ENCODE measurements at regions not wholly inside any gene's neighbourhood (a gene's known extent, or its start where the extent isn't known, plus 50 kb on each side); places are given as distances from the start of the nearest gene placed in this dataset.

DNA sequence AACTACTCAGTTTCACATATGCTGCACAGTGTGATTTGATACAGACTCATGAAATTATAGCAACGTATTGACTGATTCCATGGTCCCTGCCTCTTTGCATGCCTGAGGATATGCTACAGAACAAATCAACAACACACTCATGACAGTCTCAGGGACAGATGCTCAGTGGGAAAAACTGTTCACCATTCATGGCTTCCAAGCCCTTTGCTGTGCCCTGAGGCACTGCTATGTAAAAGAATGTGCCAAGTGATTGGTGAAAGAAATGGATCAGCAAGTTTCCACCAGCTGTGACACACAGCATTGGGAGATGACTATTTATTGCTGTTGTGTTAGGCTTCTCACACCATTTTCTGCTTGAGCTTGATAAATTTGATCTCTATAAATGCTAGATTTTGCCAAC, 825.6 kb upstream of the INTU start:
- FAIRE-seq (no peak), ATAC-seq (no peak), DNase-seq (ENCODE audit: low read depth, low spot score) (no peak)
- RAD21 ChIA-PET (ENCODE audit: unreplicated experiment), result no interaction called here
- 0% methylated on average over 1 of the region's 1 CpG for WGBS (ENCODE audit: insufficient coverage, insufficient replicate concordance, low lambda C conversion rate, missing lambda C conversion rate)
- no peak for TF ChIP-seq TBL1XR1 (IDR thresholded peaks at IDR 0.05; ENCODE audit: low read depth, low read length)
- TF ChIP-seq NFIC (IDR thresholded peaks at IDR 0.05; ENCODE audit: low read depth, low read length), result no peak
- no peak for TF ChIP-seq EGR1 (IDR thresholded peaks at IDR 0.05; ENCODE audit: borderline replicate concordance in 1 of 2, low read depth in 2 of 2, low read length in 2 of 2)
- no peak for TF ChIP-seq NRF1 (conservative IDR thresholded peaks at IDR 0.05; ENCODE audit: low read depth, low read length)
- no peak for TF ChIP-seq RB1 (IDR thresholded peaks at IDR 0.05; ENCODE audit: borderline replicate concordance)
- TF ChIP-seq SREBF1 (IDR thresholded peaks at IDR 0.05; ENCODE audit: low read length), result no peak
- H3K9me3 ChIP-seq (replicated peaks; ENCODE audit: control insufficient read depth, insufficient read depth, low read length), result no peaks in the 10 kb centered on the region
- no peaks in the 10 kb centered on the region for H3K4me1 ChIP-seq (ENCODE audit: control insufficient read depth, insufficient read depth, low read length)
- H3K4me3 ChIP-seq, result no peak overlapping the region
- no peak overlapping the region for H3K27ac ChIP-seq (ENCODE audit: control insufficient read depth, insufficient read depth)
- no peaks in the 10 kb centered on the region for H3K27me3 ChIP-seq (replicated peaks in 1 of 2; ENCODE audit: control insufficient read depth in 2 of 2, insufficient read depth in 2 of 2, low read length in 1 of 2)
- H4K20me1 ChIP-seq (ENCODE audit: control insufficient read depth, insufficient read depth), result no peaks in the 10 kb centered on the region
- in situ Hi-C loops (cut with MboI), result no loop called here
- SMC1A ChIA-PET (ENCODE audit: uncharacterized antibody, unreplicated experiment), result no interaction called here
- H3K9ac ChIP-seq (ENCODE audit: control insufficient read depth, insufficient read depth, low read length), result no peak overlapping the region
- intact Hi-C loops (cut with micrococcal nuclease; ENCODE audit: unreplicated experiment), result no loop called here
- CTCF ChIA-PET, result interaction anchor here (0.7 kb wide), 1 partner anchor 594 kb away, joined by 3 read pairs; no protein-coding TSS in a partner anchor
- POLR2A ChIA-PET, result no interaction called here
- no TSS peak for BruUV-seq (replicated peaks)
- no peaks in the 10 kb centered on the region for H3K79me2 ChIP-seq (ENCODE audit: control insufficient read depth, insufficient read depth, low read length)
- H3K36me3 ChIP-seq (ENCODE audit: control insufficient read depth in 2 of 2, insufficient read depth in 2 of 2, low read length in 1 of 2), result no peaks in the 10 kb centered on the region
- H3K4me2 ChIP-seq (ENCODE audit: control insufficient read depth, insufficient read depth), result no peak overlapping the region
- H2AFZ ChIP-seq (ENCODE audit: control insufficient read depth, low read depth, low read length), result no peak overlapping the region

DNA sequence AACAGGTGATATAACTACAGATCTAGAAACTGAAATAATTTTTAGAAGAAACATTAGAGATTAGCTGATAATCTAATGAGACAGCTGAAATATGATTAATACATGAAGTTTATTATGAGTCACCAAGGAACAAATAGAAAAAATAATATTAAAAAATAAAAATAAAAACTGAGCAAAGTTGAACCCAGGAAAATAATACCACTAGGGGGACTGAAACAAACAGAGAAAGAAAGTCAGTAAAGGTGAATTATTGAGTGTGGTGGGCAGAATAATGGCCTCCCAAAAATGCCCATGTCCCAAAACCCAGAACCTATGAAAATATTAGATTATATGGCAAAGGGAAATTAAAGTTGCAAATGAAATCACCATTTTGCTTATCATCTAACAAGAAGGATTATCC, 820.7 kb upstream of the INTU start:
- no peak overlapping the region for H3K4me3 ChIP-seq
- H3K27ac ChIP-seq (ENCODE audit: control insufficient read depth, insufficient read depth), result no peak overlapping the region
- H3K4me2 ChIP-seq (ENCODE audit: control insufficient read depth, insufficient read depth), result no peak overlapping the region
- no TSS peak for BruUV-seq (replicated peaks)
- H2AFZ ChIP-seq (ENCODE audit: control insufficient read depth, low read depth, low read length), result no peak overlapping the region
- H3K27me3 ChIP-seq (replicated peaks in 1 of 2; ENCODE audit: control insufficient read depth in 2 of 2, insufficient read depth in 2 of 2, low read length in 1 of 2), result no peaks in the 10 kb centered on the region
- FAIRE-seq, result no peak
- no peak for ATAC-seq
- no peak for TF ChIP-seq MEF2B (IDR thresholded peaks at IDR 0.05; ENCODE audit: partially characterized antibody, poor library complexity, severe bottlenecking)
- no peak for TF ChIP-seq RAD21 (IDR thresholded peaks at IDR 0.05; ENCODE audit: insufficient read depth, low read depth, low read length)
- TF ChIP-seq HDAC2 (IDR thresholded peaks at IDR 0.05), result no peak
- TF ChIP-seq BCL3 (IDR thresholded peaks at IDR 0.05; ENCODE audit: borderline replicate concordance, insufficient read depth, low read depth, low read length, poor library complexity, severe bottlenecking), result no peak
- no peak for TF ChIP-seq GABPA (IDR thresholded peaks at IDR 0.05; ENCODE audit: low read depth)
- no peak for TF ChIP-seq RBBP5 (conservative IDR thresholded peaks at IDR 0.05)
- DNase-seq (ENCODE audit: low read depth, low spot score), result no peak
- H3K9ac ChIP-seq (ENCODE audit: control insufficient read depth, insufficient read depth, low read length), result no peak overlapping the region
- ChIA-PET CTCF (no interaction called here), RAD21 (ENCODE audit: unreplicated experiment) (no interaction called here), SMC1A (ENCODE audit: uncharacterized antibody, unreplicated experiment) (interaction anchor here (0.7 kb wide), 1 partner anchor 565 kb away, joined by 3 read pairs; no protein-coding TSS in a partner anchor), POLR2A (no interaction called here)
- H3K79me2 ChIP-seq (ENCODE audit: control insufficient read depth, insufficient read depth, low read length), result no peaks in the 10 kb centered on the region
- no peaks in the 10 kb centered on the region for H3K9me3 ChIP-seq (replicated peaks; ENCODE audit: control insufficient read depth, insufficient read depth, low read length)
- no peaks in the 10 kb centered on the region for H4K20me1 ChIP-seq (ENCODE audit: control insufficient read depth, insufficient read depth)
- intact Hi-C loops (cut with micrococcal nuclease; ENCODE audit: unreplicated experiment), result no loop called here
- in situ Hi-C loops (cut with MboI), result no loop called here
- no peaks in the 10 kb centered on the region for H3K4me1 ChIP-seq (ENCODE audit: control insufficient read depth, insufficient read depth, low read length)
- no peaks in the 10 kb centered on the region for H3K36me3 ChIP-seq (ENCODE audit: control insufficient read depth in 2 of 2, insufficient read depth in 2 of 2, low read length in 1 of 2)
